ENCODE measurements at regions not wholly inside any gene's neighbourhood (a gene's known extent, or its start where the extent isn't known, plus 50 kb on each side); places are given as distances from the start of the nearest gene placed in this dataset.

DNA sequence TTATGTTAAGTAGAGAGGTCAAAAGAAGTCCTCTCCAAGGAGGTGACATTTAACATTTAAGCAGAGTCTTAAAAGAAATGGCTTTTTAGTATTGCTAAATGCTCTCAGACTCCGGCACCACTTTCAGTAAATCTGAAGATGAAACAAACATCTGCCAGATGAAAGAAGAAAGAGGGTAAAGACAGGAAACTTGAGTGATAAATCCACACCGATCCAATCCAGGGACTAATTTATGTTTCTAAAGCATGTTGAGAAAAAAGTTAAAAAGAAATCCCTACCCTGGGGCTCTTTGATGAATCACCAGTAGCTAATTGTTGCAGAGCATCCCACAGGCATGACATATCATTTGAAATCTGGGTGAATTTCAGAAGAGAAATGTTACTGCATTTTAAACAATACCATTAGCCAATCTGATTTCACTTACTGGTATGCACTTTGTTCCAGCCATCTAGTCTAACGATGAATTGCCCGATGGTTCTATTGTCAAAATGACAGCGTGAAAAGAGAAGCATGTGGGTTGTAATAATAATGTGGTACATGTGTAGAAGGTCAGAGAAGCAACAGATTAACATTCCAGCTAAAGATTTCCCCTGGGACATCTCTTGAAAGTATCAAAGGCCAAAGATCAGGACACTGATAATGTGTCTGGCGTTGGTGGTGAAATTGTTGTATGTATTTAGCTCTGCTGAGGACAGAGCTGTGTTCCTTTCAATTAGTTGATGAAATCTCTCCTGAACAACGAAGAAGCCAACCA lies 485.7 kb downstream of the CSNK1G3 start:
- Mint-ChIP-seq H3K27ac (ENCODE audit: unreplicated experiment) (no peak overlapping the region), H3K9me3 (ENCODE audit: low read depth, unreplicated experiment) (peaks cover 3% of the 10 kb centered on the region), H3K4me1 (ENCODE audit: low read depth, unreplicated experiment) (no peaks in the 10 kb centered on the region), H3K27me3 (ENCODE audit: unreplicated experiment) (no peaks in the 10 kb centered on the region), H3K36me3 (ENCODE audit: insufficient read depth, unreplicated experiment) (no peaks in the 10 kb centered on the region), H3K4me3 (ENCODE audit: low read depth, unreplicated experiment) (no peak overlapping the region)
- BruUV-seq (replicated peaks), result no TSS peak
- no peak for DNase-seq
- intact Hi-C loops (cut with micrococcal nuclease; ENCODE audit: unreplicated experiment), result no loop called here
- TF ChIP-seq, protein P1, sequence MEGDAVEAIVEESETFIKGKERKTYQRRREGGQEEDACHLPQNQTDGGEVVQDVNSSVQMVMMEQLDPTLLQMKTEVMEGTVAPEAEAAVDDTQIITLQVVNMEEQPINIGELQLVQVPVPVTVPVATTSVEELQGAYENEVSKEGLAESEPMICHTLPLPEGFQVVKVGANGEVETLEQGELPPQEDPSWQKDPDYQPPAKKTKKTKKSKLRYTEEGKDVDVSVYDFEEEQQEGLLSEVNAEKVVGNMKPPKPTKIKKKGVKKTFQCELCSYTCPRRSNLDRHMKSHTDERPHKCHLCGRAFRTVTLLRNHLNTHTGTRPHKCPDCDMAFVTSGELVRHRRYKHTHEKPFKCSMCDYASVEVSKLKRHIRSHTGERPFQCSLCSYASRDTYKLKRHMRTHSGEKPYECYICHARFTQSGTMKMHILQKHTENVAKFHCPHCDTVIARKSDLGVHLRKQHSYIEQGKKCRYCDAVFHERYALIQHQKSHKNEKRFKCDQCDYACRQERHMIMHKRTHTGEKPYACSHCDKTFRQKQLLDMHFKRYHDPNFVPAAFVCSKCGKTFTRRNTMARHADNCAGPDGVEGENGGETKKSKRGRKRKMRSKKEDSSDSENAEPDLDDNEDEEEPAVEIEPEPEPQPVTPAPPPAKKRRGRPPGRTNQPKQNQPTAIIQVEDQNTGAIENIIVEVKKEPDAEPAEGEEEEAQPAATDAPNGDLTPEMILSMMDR (IDR thresholded peaks at IDR 0.05; ENCODE audit: unreplicated experiment), result no peak
- CTCF ChIA-PET, result interaction anchor here (0.5 kb wide), 1 partner anchor 284 kb away, joined by 3 read pairs; no protein-coding TSS in a partner anchor

DNA sequence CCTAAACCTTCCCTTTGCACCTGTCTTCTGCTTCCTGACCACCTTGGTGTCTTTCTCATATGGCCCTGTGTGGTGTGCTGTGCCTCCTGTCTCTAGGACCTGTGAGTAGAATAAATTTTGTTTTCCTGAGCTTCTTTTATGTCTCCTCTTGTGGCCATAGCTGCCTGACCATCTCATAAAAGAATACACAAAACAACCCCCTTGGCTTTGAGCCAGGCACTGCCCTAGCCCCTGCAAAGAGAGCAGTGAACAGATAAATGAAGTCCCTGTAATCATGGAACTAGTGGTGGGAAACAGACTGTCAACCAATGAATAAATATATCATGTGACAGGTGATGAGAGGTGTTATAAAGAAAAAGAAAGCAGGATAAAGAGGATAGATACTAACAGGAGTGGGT lies 485.1 kb downstream of the CSNK1G3 start:
- no peaks in the 10 kb centered on the region for H3K27me3 Mint-ChIP-seq (ENCODE audit: unreplicated experiment)
- no peak overlapping the region for H3K4me3 Mint-ChIP-seq (ENCODE audit: low read depth, unreplicated experiment)
- intact Hi-C loops (cut with micrococcal nuclease; ENCODE audit: unreplicated experiment), result no loop called here
- H3K9me3 Mint-ChIP-seq (ENCODE audit: low read depth, unreplicated experiment), result peaks cover 3% of the 10 kb centered on the region
- CTCF ChIA-PET, result interaction anchor here (0.5 kb wide), 1 partner anchor 284 kb away, joined by 3 read pairs; no protein-coding TSS in a partner anchor
- H3K4me1 Mint-ChIP-seq (ENCODE audit: low read depth, unreplicated experiment), result no peaks in the 10 kb centered on the region
- no peak overlapping the region for H3K27ac Mint-ChIP-seq (ENCODE audit: unreplicated experiment)
- DNase-seq, result no peak
- no peaks in the 10 kb centered on the region for H3K36me3 Mint-ChIP-seq (ENCODE audit: insufficient read depth, unreplicated experiment)
- TF ChIP-seq, protein P1 (IDR thresholded peaks at IDR 0.05; ENCODE audit: unreplicated experiment), result no peak
- BruUV-seq (replicated peaks), result no TSS peak

DNA sequence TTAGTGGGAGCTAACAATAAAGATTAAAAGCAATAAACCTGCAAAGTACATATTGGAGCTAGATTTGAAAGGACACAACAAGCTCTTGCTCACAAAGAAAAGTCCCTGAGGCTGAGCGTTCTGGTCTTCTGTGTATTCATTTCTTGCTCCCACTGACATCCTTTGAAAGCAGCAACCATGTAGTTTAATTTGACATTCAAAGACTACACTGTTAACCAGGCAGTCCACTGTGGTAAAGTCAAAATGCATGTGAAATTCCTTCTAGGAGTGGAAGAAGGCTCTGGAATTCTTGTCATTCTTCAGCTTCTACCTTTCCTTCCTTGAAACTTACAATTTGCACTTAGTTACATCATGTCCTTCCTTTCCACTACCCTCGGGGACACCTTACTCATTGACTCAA lies 480.7 kb downstream of the CSNK1G3 start:
- Mint-ChIP-seq H3K4me3 (ENCODE audit: low read depth, unreplicated experiment) (no peak overlapping the region), H3K4me1 (ENCODE audit: low read depth, unreplicated experiment) (no peaks in the 10 kb centered on the region), H3K9me3 (ENCODE audit: low read depth, unreplicated experiment) (peaks cover 3% of the 10 kb centered on the region), H3K36me3 (ENCODE audit: insufficient read depth, unreplicated experiment) (no peaks in the 10 kb centered on the region), H3K27ac (ENCODE audit: unreplicated experiment) (no peak overlapping the region), H3K27me3 (ENCODE audit: unreplicated experiment) (no peaks in the 10 kb centered on the region)
- DNase-seq, result no peak
- CTCF ChIA-PET, result no interaction called here
- intact Hi-C loops (cut with micrococcal nuclease; ENCODE audit: unreplicated experiment), result no loop called here
- TF ChIP-seq, protein P1 (IDR thresholded peaks at IDR 0.05; ENCODE audit: unreplicated experiment), result no peak
- no TSS peak for BruUV-seq (replicated peaks)

DNA sequence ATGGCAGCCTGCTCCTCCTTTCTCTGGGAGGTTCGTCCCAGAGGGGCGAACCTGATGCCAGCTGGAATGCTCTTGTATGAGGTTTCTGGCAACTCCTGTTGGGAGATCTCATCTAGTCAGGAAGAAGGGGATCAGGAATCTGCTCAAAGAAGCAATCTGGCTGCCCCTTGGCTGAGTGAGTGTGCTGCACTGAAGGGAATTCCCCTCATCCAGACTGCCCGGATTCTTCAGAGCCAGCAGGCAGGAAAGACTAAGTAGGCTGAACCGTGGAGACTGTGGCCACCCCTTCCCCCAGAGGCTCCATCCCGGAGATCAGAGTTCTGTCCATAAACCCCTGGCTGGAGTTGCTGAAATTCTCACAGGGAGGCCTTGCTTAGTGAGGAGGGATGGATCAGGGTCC lies 476.0 kb downstream of the CSNK1G3 start:
- intact Hi-C loops (cut with micrococcal nuclease; ENCODE audit: unreplicated experiment), result no loop called here
- no TSS peak for BruUV-seq (replicated peaks)

More for the DNA sequence above, 476.0 kb downstream of the CSNK1G3 start:
- TF ChIP-seq, protein P1 (IDR thresholded peaks at IDR 0.05; ENCODE audit: unreplicated experiment), result no peak
- H3K4me1 Mint-ChIP-seq (ENCODE audit: low read depth, unreplicated experiment), result no peaks in the 10 kb centered on the region
- no peaks in the 10 kb centered on the region for H3K27me3 Mint-ChIP-seq (ENCODE audit: unreplicated experiment)
- H3K9me3 Mint-ChIP-seq (ENCODE audit: low read depth, unreplicated experiment), result peaks cover 7% of the 10 kb centered on the region
- H3K36me3 Mint-ChIP-seq (ENCODE audit: insufficient read depth, unreplicated experiment), result no peaks in the 10 kb centered on the region
- no peak overlapping the region for H3K4me3 Mint-ChIP-seq (ENCODE audit: low read depth, unreplicated experiment)
- H3K27ac Mint-ChIP-seq (ENCODE audit: unreplicated experiment), result no peak overlapping the region
- CTCF ChIA-PET, result no interaction called here
- no peak for DNase-seq
